ENCODE measurements at regions not wholly inside any gene's neighbourhood (a gene's known extent, or its start where the extent isn't known, plus 50 kb on each side); places are given as distances from the start of the nearest gene placed in this dataset.

DNA sequence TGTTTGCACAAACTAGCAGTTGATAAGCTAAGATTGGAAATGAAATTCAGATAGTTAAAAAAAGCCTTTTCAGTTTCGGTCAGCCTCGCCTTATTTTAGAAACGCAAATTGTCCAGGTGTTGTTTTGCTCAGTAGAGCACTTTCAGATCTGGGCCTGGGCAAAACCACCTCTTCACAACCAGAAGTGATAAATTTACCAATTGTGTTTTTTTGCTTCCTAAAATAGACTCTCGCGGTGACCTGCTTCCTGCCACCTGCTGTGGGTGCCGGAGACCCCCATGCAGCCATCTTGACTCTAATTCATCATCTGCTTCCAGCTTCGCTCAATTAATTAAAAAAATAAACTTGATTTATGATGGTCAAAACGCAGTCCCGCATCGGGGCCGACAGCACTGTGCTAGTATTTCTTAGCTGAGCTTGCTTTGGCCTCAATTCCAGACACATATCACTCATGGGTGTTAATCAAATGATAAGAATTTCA is 335.6 kb downstream of the TMEM121 start:
- no peak overlapping the region for H3K27ac ChIP-seq

DNA sequence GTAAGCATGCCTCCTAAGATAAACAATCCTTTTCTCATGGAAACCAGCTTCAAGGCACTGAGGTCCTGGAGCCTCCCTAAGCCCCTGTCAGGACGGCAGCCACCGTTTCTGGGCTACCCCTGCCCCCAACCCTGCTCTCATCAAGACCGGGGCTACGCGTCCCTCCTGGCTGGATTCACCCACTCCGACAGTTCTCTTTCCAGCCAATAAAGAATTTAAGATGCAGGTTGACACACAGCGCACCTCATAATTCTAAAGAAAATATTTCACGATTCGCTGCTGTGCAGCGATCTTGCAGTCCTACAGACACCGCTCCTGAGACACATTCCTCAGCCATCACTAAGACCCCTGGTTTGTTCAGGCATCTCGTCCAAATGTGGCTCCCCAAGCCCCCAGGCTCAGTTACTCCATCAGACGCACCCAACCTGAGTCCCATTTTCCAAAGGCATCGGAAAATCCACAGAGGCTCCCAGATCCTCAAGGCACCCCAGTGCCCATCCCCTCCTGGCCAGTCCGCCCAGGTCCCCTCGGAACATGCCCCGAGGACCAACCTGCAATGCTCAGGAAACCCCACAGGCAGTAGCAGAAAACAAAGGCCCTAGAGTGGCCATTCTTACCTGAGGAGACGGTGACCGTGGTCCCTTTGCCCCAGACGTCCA is 336.3 kb downstream of the TMEM121 start:
- H3K27ac ChIP-seq, result no peak overlapping the region
- TF ChIP-seq, protein P1, sequence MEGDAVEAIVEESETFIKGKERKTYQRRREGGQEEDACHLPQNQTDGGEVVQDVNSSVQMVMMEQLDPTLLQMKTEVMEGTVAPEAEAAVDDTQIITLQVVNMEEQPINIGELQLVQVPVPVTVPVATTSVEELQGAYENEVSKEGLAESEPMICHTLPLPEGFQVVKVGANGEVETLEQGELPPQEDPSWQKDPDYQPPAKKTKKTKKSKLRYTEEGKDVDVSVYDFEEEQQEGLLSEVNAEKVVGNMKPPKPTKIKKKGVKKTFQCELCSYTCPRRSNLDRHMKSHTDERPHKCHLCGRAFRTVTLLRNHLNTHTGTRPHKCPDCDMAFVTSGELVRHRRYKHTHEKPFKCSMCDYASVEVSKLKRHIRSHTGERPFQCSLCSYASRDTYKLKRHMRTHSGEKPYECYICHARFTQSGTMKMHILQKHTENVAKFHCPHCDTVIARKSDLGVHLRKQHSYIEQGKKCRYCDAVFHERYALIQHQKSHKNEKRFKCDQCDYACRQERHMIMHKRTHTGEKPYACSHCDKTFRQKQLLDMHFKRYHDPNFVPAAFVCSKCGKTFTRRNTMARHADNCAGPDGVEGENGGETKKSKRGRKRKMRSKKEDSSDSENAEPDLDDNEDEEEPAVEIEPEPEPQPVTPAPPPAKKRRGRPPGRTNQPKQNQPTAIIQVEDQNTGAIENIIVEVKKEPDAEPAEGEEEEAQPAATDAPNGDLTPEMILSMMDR (IDR thresholded peaks at IDR 0.05), result no peak
- no peak for TF ChIP-seq ZFX (IDR thresholded peaks at IDR 0.05; ENCODE audit: borderline replicate concordance)

More for the DNA sequence above, 335.6 kb downstream of the TMEM121 start:
- TF ChIP-seq ZFX (IDR thresholded peaks at IDR 0.05; ENCODE audit: borderline replicate concordance), result no peak
- TF ChIP-seq, protein P1 (IDR thresholded peaks at IDR 0.05), result no peak

DNA sequence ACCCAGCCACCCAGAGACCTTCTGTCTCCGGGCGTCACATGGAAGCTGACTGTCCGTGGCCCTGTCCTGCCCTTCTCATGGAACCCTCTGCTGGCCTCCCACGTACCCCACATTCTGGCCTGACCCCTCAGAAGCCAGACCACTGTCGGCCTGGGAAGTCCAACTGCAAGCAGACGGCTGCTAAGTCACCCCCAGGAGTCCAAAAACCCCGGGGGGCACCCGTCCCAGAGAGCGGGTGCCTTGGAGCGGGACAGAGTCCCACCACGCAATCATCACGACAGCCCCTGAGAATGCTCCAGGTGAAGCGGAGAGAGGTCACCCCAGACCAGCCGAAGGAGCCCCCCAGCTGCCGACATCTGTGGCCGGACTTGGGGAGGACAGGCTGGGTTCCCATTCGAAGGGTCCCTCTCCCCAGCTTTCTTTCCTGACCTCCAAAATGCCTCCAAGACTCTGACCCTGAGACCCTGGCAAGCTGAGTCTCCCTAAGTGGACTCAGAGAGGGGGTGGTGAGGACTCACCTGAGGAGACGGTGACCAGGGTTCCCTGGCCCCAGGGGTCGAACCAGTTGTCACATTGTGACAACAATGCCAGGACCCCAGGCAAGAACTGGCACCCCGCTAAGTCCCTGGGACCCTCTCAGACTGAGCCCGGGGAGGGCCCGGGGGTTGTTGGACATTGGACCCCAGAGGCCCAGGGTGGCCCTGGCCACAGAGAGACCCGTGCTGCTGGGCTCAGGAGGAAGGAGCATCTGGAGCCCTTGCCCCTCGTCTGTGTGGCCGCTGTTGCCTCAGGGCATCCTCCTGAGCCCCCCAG is 337.1 kb downstream of the TMEM121 start:
- H3K27ac ChIP-seq, result no peak overlapping the region

DNA sequence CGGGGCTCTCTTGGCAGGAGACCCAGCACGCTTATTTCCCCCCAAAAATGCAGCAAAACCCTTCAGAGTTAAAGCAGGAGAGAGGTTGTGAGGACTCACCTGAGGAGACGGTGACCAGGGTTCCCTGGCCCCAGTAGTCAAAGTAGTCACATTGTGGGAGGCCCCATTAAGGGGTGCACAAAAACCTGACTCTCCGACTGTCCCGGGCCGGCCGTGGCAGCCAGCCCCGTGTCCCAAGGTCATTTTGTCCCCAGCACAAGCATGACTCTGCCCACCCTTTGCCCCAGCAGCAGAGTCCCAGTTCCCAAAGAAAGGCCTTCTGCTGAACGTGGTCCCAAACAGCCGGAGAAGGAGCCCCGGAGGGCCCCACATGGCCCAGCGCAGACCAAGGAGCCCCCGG is 337.7 kb downstream of the TMEM121 start:
- H3K27ac ChIP-seq, result no peak overlapping the region
- no peak for TF ChIP-seq ZFX (IDR thresholded peaks at IDR 0.05; ENCODE audit: borderline replicate concordance)
- TF ChIP-seq, protein P1 (IDR thresholded peaks at IDR 0.05), result no peak

More for the DNA sequence above, 337.1 kb downstream of the TMEM121 start:
- TF ChIP-seq, protein P1 (IDR thresholded peaks at IDR 0.05), result no peak
- no peak for TF ChIP-seq ZFX (IDR thresholded peaks at IDR 0.05; ENCODE audit: borderline replicate concordance)

DNA sequence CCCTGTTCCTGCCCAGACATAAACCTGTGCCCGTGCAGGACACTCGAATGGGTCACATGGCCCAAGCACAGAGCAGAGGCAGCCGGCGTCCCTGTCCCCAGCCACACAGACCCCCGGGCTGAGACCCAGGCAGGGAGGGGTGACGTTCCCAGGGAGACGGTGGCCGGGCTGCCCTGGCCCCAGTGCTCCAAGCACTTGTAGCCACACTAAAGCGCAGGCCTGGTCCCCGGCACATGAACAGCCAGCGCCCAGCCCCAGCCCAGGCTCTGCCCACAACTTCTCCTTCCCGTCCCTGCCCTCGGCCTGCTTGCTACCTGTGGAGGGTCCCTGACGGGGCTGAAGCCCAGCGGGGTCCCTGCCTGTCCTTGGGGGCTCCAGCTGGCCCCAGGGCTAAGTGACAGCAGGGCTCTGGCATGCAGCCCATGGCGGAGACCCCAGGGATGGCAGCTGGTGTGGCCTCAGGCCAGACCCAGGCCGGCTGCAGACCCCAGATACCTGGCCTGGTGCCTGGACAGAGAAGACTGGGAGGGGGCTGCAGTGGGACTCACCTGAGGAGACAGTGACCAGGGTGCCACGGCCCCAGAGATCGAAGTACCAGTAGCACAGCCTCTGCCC is 338.4 kb downstream of the TMEM121 start:
- no peak for TF ChIP-seq ZFX (IDR thresholded peaks at IDR 0.05; ENCODE audit: borderline replicate concordance)
- TF ChIP-seq, protein P1 (IDR thresholded peaks at IDR 0.05), result no peak
- no peak overlapping the region for H3K27ac ChIP-seq

DNA sequence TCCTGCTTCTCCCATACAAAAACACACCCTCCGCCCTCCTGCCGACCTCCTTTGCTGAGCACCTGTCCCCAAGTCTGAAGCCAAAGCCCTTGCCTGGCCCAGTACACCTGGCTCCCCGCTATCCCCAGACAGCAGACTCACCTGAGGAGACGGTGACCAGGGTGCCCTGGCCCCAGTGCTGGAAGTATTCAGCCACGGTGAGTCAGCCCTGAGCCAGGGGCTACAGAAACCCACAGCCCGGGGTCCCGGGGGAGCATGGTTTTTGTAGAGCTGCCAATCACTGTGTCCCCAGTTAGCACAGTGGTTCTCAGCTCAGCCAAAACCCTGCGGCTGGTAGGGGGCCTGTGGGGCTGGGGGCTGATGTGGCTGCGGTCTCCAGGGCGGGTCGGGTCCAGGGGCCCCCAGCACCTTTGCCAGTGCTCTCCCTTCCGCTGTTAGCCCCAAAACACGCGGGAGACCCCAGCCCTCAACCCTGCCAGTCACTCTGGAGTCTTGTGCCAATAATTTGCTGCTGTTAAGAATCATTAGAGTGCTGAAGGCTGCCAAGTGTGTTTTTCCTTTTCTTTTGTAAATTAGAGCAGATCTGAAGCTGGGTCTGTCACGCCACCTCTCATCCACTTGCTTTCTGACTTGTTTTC is 339.0 kb downstream of the TMEM121 start:
- no peak overlapping the region for H3K27ac ChIP-seq
- TF ChIP-seq, protein P1 (IDR thresholded peaks at IDR 0.05), result no peak
- no peak for TF ChIP-seq ZFX (IDR thresholded peaks at IDR 0.05; ENCODE audit: borderline replicate concordance)

Measured in 22Rv1 (cell line).